Breast epithelium (tissue), 4 donors: ENCODE measurements at regions not wholly inside any gene's neighbourhood (a gene's known extent, or its start where the extent isn't known, plus 50 kb on each side); places are given as distances from the start of the nearest gene placed in this dataset.

Experiments
- DNase-seq, 2 donors: peaks; one replicate each; pipeline ENCODE4 v3.0.0-alpha.2; 2019; ENCODE audit warnings: low spot score in 2 of 2
- H3K27ac ChIP-seq, 2 donors: fragments of 200-600 bp; sonication (generic) in 1 of 2; one replicate each; pipeline ENCODE4 v1.5.1; 2016 to 2019; ENCODE audit warnings: mild to moderate bottlenecking in 1 of 2
- H3K27me3 ChIP-seq, 2 donors: fragments of 200-600 bp; sonication (generic) in 1 of 2; one replicate each; pipeline versions ENCODE4 v1.5.1 to v1.6.0; 2017 to 2019; ENCODE audit warnings: control low read depth in 1 of 2, mild to moderate bottlenecking in 1 of 2
- H3K36me3 ChIP-seq: fragments of 200-600 bp; one replicate; pipeline ENCODE4 v1.5.1; 2019
- H3K4me1 ChIP-seq, 2 donors: fragments of 200-600 bp; sonication (generic); one replicate each; pipeline ENCODE4 v1.5.1; 2016 to 2019; ENCODE audit warnings: control low read depth in 1 of 2
- H3K4me3 ChIP-seq, 3 donors: fragments of 200-600 bp; sonication (generic); 1 replicate in 2 of 3; 2 replicates in 1 of 3; pipeline ENCODE4 v1.5.1; 2016 to 2019; ENCODE audit warnings: mild to moderate bottlenecking in 3 of 3, moderate library complexity in 2 of 3
- H3K9me3 ChIP-seq, 2 donors: fragments of 200-600 bp; sonication (generic) in 1 of 2; one replicate each; pipeline ENCODE4 v1.5.1; 2016 to 2019; ENCODE audit warnings: control low read depth in 1 of 2
- POLR2A ChIP-seq: fragments of 450-650 bp; IDR thresholded peaks from one replicate; pipeline ENCODE4 v1.6.1; 2016; ENCODE audit warnings: antibody characterized with exemption, mild to moderate bottlenecking, moderate library complexity
- POLR2AphosphoS5 ChIP-seq, 3 donors: sonication (generic); formaldehyde crosslinking; IDR thresholded peaks; one replicate each; pipeline ENCODE4 v1.6.1; 2017; ENCODE audit warnings: antibody characterized with exemption in 3 of 3
- intact Hi-C: fragments of 100-400 bp; cut with DNase I; formaldehyde crosslinking; loops from one replicate; pipeline ENCODE4 v1.15.1; 2023; ENCODE audit warnings: low total_unique reads
- TF ChIP-seq, protein P1 (sequence below), 3 donors: fragments of 450-650 bp; IDR thresholded peaks; one replicate each; pipeline ENCODE4 v1.5.1; 2016 to 2017; ENCODE audit warnings: antibody characterized with exemption in 3 of 3, mild to moderate bottlenecking in 3 of 3, moderate library complexity in 3 of 3

DNA sequence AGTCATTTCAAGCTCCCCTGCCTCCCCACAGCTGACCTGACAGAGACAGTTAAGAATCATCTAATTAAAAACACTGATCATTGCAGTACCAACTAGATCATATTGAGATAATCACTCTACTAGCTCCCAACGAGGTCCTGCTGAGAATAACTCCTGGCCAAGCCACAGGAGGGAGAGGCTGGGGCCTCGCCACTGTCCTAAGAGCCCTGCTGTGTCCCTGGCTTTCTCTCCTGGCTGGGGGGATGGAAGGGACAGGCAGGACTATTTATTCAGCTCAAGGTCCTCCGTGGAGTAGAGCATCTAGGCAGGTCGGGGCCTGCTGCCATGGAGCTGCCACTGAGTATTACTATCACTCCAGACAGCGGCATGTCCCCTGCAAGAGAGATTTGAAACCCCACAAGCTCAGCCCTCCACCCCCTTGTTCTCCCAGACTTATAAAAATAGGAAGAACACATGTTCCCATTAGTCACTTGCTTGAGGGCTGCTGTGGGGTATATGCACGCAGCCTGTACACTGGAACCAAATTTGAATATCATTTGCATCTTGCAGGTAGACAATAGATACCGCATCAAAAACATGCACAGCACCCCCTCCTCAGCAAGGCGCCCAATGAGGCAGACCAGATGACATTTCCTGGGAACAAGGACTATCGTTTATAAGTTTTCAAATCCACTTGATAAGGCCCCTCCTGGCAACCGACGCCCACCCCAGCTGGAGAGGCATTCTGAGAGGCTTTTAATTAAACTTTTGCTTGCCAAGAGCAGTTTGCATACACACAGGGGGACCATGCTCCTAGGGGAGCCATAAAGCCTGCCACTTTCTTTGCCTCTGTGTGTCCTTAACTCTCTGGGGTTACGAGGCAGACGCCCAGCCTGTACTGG, 385.2 kb upstream of the ZFHX3 start:
- DNase-seq = no peak
- TF ChIP-seq POLR2A = no peak
- TF ChIP-seq, protein P1, sequence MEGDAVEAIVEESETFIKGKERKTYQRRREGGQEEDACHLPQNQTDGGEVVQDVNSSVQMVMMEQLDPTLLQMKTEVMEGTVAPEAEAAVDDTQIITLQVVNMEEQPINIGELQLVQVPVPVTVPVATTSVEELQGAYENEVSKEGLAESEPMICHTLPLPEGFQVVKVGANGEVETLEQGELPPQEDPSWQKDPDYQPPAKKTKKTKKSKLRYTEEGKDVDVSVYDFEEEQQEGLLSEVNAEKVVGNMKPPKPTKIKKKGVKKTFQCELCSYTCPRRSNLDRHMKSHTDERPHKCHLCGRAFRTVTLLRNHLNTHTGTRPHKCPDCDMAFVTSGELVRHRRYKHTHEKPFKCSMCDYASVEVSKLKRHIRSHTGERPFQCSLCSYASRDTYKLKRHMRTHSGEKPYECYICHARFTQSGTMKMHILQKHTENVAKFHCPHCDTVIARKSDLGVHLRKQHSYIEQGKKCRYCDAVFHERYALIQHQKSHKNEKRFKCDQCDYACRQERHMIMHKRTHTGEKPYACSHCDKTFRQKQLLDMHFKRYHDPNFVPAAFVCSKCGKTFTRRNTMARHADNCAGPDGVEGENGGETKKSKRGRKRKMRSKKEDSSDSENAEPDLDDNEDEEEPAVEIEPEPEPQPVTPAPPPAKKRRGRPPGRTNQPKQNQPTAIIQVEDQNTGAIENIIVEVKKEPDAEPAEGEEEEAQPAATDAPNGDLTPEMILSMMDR (IDR thresholded peaks at IDR 0.05) = no peak
- TF ChIP-seq POLR2AphosphoS5 (IDR thresholded peaks at IDR 0.05) = no peak
- H3K9me3 ChIP-seq = no peaks in the 10 kb centered on the region
- no peaks in the 10 kb centered on the region for H3K36me3 ChIP-seq
- no peak overlapping the region for H3K27ac ChIP-seq
- intact Hi-C loops = no loop called here
- H3K4me1 ChIP-seq = no peaks in the 10 kb centered on the region
- no peak overlapping the region for H3K4me3 ChIP-seq
- no peaks in the 10 kb centered on the region for H3K27me3 ChIP-seq

GRCh38 chr16:73430138-73430537, 382.2 kb upstream of the ZFHX3 start:
- Histone ChIP-seq H3K36me3 (no peaks in the 10 kb centered on the region), H3K27me3 (no peaks in the 10 kb centered on the region), H3K4me3 (no peak overlapping the region), H3K9me3 (no peaks in the 10 kb centered on the region), H3K4me1 (no peaks in the 10 kb centered on the region), H3K27ac (no peak overlapping the region)
- no peak for DNase-seq
- TF ChIP-seq, protein P1 (IDR thresholded peaks at IDR 0.05) = no peak
- TF ChIP-seq POLR2AphosphoS5 (IDR thresholded peaks at IDR 0.05) = no peak
- no peak for TF ChIP-seq POLR2A
- intact Hi-C loops = no loop called here

DNA sequence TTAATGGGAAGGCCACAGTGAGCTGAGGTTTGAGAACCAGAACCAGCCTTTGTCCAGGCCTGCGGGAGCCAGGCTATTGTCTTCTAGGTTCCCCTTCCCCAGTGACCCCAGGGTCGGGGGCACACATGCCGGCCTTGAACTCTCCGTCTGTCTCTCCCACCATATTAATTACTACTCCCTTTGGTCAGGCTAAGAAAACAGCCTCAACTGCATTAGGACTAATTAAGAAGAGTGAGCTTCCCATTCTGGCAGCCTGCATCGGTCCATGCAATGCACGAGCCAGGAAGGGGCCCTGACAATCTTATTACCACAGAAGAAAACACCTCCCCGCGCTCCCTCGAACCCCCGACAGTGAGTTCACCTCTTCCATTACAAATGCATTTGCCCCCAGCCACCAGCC, 380.2 kb upstream of the ZFHX3 start:
- Histone ChIP-seq H3K4me3 (no peak overlapping the region), H3K36me3 (no peaks in the 10 kb centered on the region), H3K27ac (no peak overlapping the region), H3K9me3 (no peaks in the 10 kb centered on the region), H3K4me1 (no peaks in the 10 kb centered on the region), H3K27me3 (no peaks in the 10 kb centered on the region)
- intact Hi-C loops = no loop called here
- DNase-seq = no peak
- TF ChIP-seq POLR2AphosphoS5 (IDR thresholded peaks at IDR 0.05) (no peak), POLR2A (no peak)
- TF ChIP-seq, protein P1 (IDR thresholded peaks at IDR 0.05) = no peak

GRCh38 chr16:73427164-73427563, 379.2 kb upstream of the ZFHX3 start:
- Histone ChIP-seq H3K9me3 (no peaks in the 10 kb centered on the region), H3K27me3 (no peaks in the 10 kb centered on the region), H3K4me1 (no peaks in the 10 kb centered on the region), H3K27ac (no peak overlapping the region), H3K4me3 (no peak overlapping the region), H3K36me3 (no peaks in the 10 kb centered on the region)
- intact Hi-C loops = no loop called here
- TF ChIP-seq POLR2A = no peak
- TF ChIP-seq POLR2AphosphoS5 (IDR thresholded peaks at IDR 0.05) = no peak
- TF ChIP-seq, protein P1 (IDR thresholded peaks at IDR 0.05) = no peak
- no peak for DNase-seq

DNA sequence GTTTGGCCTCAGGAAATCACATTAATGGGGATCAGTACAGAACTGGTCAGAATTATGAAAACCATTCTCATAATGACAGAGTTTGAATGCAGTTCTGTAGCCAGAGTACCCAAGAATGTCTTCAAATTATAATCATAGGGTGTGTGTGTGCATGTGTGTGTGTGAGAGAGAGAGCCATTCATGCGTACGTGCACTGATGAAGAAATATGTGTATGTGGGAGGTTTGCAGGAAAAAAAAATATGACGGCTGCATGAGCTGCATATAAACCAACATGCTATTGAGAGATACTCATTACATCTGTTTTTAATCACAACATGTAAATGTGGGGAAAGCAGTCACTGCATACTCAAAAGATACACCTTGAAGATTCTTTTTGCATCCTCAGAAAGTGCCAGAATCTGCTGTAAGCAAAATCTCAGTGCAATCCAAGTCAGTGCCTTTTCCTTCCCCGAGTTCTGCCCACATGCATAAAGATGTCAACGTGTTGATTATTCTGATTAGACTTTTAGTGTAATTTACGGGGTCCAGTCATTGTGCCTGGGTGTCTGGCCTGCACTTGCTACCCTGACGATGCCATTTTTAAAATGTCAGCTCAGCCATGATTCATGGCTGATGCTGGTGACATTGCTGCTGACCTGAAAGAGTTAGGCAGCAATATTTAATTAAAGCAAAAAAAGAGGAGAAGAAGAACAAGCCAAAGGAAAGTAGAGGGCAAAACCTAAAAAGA, 378.7 kb upstream of the ZFHX3 start:
- no peak overlapping the region for H3K27ac ChIP-seq
- H3K27me3 ChIP-seq = no peaks in the 10 kb centered on the region
- DNase-seq = no peak
- no peaks in the 10 kb centered on the region for H3K4me1 ChIP-seq
- H3K36me3 ChIP-seq = no peaks in the 10 kb centered on the region
- TF ChIP-seq POLR2A (no peak), POLR2AphosphoS5 (IDR thresholded peaks at IDR 0.05) (no peak)
- TF ChIP-seq, protein P1 (IDR thresholded peaks at IDR 0.05) = no peak
- no peaks in the 10 kb centered on the region for H3K9me3 ChIP-seq
- H3K4me3 ChIP-seq = no peak overlapping the region
- intact Hi-C loops = no loop called here
